WI38 (cell line): ENCODE measurements at regions not wholly inside any gene's neighbourhood (a gene's known extent, or its start where the extent isn't known, plus 50 kb on each side); places are given as distances from the start of the nearest gene placed in this dataset.
A peak's percentile ranks its signal among the peaks of the same experiment; 100 is the strongest.

Experiments used
- H3K4me3 ChIP-seq: 2 replicates; pipeline ENCODE4 v1.5.1; 2011; ENCODE audit warnings: low read depth, mild to moderate bottlenecking, control low read depth, low read length
- TF ChIP-seq, protein P1 (sequence below): IDR thresholded peaks from 2 replicates; pipeline ENCODE4 v1.5.1; 2012; ENCODE audit warnings: low read depth, mild to moderate bottlenecking, control low read depth, low read length

DNA sequence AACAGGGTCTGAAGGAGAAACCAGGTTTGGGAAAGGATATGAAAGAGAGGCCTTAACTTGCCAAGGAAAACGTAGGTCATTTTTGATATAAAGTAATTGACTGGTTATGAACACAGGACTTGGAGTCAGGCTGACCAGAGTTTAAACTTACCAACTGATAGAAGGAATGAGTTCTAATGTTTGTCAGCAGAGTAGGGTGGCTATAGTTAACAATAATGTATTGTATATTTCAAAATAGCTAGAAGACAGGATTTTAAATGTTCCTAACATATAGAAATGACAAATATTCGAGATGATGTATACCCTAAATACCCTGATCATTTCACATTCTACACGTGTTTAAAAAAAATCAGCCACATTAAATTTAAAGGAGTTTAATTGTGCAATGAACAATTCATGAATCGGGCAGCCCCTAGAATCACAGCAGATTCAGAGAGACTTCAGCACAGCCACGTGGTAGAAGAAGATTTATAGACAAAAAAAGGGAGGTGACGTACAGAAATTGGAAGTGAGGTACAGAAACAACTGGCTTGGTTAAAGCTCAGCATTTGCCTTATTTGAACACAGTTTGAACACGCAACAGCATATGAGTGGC, 52.5 kb upstream of the PLEKHG7 start:
- H3K4me3 ChIP-seq = no peak overlapping the region
- TF ChIP-seq, protein P1, sequence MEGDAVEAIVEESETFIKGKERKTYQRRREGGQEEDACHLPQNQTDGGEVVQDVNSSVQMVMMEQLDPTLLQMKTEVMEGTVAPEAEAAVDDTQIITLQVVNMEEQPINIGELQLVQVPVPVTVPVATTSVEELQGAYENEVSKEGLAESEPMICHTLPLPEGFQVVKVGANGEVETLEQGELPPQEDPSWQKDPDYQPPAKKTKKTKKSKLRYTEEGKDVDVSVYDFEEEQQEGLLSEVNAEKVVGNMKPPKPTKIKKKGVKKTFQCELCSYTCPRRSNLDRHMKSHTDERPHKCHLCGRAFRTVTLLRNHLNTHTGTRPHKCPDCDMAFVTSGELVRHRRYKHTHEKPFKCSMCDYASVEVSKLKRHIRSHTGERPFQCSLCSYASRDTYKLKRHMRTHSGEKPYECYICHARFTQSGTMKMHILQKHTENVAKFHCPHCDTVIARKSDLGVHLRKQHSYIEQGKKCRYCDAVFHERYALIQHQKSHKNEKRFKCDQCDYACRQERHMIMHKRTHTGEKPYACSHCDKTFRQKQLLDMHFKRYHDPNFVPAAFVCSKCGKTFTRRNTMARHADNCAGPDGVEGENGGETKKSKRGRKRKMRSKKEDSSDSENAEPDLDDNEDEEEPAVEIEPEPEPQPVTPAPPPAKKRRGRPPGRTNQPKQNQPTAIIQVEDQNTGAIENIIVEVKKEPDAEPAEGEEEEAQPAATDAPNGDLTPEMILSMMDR = no peak

DNA sequence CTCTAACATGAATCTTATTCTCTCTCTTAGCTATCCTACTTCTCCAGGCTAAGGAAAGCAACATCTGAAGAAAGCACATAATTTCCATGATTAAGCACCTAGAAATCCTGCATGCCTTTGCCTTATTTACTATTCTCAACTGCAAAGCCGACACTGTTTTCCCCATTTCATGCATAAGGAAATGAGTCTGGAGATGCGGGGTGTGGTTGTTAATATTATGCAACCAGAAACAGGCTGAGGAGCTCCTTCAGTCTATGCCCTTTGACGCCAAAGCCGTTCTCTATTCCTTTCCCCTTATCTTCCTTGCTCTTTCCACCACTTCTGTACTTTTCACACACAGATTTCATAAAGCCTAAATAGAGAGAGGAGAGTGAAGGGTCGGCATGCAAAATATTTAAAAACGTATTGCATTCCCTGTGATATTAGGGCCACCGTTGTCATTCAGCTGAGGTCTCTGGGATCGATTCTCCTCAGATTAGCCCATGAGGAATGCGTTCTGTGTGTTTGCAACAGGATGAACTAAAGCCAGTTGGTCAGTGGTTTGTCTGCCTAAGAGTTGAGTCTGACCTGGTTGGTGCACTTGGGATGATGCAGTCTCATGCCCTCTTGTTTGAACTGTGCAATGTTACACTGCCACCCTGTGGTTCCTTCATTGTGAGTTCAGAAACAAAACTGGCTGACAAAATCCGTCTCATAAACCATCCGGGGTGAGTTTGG, 53.1 kb upstream of the PLEKHG7 start:
- TF ChIP-seq, protein P1 = peak; percentile 56
- no peak overlapping the region for H3K4me3 ChIP-seq

DNA sequence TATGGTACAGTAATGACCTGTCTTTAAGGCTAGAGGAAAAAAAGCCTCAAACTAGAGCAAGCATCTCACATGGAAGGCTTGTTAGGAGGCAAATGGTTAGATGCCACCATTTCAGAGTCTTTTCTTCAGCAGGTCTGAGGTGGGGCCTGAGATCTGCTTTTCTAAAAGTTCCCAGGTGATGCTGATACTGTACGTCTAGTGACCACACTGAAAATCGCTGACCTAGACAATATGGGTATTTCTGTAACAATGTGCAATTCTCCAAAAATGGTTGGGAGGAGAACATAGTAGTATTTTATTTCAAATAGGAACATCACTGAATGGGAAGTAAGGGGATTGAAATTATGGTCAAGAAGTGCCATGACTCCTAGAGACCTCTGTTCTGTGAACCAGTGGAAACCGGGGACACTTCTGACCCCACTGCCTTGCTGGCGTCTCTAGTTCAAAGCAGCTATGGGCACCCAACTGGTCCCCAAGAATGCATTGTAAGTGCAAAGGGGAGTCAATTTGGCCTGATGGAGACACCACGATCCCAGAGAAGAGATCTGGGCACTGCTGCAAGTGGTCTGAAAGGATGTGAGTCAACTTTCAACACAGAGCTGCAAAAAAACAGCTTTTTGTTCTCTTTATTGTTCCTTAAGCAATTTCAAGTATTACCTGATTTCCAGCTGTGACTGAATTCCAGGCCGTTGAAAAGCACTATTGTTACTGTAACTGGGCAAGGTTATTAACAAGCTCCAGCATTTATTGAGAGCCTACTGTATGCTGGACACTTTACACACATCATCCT, 54.4 kb upstream of the PLEKHG7 start:
- TF ChIP-seq, protein P1 = no peak
- H3K4me3 ChIP-seq = no peak overlapping the region

DNA sequence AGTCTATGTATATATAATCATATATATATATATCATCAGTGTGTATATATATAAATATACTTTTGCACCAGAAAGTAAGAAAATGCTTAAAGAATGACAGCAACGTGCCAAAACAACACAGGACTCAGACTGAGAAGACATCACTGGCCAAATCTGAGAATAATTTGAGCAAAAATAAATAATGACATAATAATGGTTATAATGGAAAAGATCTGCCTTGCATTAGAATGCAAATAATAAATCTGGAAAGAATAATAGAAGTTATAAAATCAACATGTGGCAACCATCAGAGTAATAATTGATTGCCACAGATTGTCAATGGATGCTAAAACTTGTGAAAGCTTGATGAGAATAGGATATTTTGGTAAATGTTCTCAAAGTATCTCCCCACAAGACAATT, 61.5 kb upstream of the PLEKHG7 start:
- TF ChIP-seq, protein P1 = no peak
- H3K4me3 ChIP-seq = no peak overlapping the region

DNA sequence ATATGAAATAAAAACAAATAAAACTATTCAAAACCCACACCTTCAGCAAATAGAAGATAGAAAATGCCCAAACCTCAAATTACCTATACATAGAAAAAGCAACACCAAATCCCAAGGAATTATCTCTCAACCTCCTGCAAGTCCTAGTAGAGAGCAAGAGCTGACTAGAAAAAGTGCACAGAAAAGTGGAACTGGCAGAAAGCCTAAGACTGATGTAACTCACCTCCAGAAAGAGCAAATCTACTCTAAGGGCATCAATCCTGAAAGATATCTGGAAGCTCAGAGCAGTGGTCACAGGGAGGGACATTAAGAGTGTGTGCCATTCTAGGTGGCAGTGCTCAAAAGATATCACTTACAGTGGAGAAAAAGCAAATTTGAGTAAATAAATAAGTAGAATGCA, 62.1 kb upstream of the PLEKHG7 start:
- no peak overlapping the region for H3K4me3 ChIP-seq
- TF ChIP-seq, protein P1 = no peak

DNA sequence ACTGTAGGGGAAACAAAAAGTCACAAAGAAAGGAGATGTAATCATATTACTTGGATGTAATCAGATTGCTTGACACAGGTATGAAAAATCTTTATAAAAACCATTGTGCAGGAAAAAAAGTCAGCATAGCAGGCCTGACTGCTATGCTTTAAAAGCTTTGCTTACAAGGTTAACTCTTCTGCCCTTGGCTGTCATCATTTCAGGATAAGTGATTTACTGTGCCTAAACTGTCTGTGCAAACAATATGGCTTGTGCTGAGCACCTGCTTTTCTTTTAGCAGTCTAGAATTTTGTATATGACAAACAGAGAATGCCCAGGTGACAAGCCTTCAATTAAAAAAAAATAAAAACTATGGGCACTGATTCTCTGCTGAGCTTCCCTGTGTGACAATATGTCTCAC, 63.8 kb upstream of the PLEKHG7 start:
- H3K4me3 ChIP-seq = no peak overlapping the region
- TF ChIP-seq, protein P1 = no peak

DNA sequence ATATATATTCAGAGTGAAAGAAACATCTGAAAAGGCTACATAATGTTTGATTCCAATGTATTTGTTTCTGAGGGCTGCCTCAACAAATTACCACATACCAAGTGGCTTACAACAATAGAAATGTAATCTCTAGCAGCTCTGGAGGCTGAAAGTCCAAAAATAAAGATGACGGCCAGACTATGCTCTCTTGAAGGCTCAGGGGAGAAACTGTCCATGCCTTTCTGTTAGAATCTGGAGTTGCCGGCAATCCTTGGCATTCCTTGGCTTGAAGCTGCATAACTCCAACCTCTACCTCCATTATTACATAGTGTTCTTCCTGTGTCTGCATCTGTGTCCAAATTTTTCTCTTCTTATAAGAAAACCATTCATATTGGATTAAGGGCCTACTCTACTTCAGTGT, 68.1 kb upstream of the PLEKHG7 start:
- no peak overlapping the region for H3K4me3 ChIP-seq
- TF ChIP-seq, protein P1 = no peak
